GM23338 (cell line): ENCODE measurements at regions not wholly inside any gene's neighbourhood (a gene's known extent, or its start where the extent isn't known, plus 50 kb on each side); places are given as distances from the start of the nearest gene placed in this dataset.

Experiments used
- ATAC-seq: fragments of 200-7000 bp; cut with Tn5 transposase; 3 replicates; pipeline ENCODE4 v1.9.1; 2020
- DNase-seq: peaks from one replicate; pipeline ENCODE4 v3.0.0-alpha.2; 2015; ENCODE audit warnings: low spot score
- H2AFZ ChIP-seq: fragments of 200-600 bp; sonication (generic); 2 replicates; pipeline ENCODE4 v1.8.0; 2016; ENCODE audit warnings: antibody characterized with exemption, mild to moderate bottlenecking, moderate library complexity
- H3F3A ChIP-seq: fragments of 200-600 bp; sonication (generic); replicated peaks from 2 replicates; pipeline ENCODE4 v1.8.0; 2017; ENCODE audit warnings: antibody characterized with exemption, mixed run types, low read depth
- H3K27ac ChIP-seq: fragments of 200-600 bp; sonication (generic); 2 replicates; pipeline ENCODE4 v1.6.1; 2016; ENCODE audit warnings: low read depth
- H3K27me3 ChIP-seq: fragments of 200-600 bp; sonication (generic); 2 replicates; pipeline ENCODE4 v1.8.0; 2016; ENCODE audit warnings: mild to moderate bottlenecking, mixed run types, moderate library complexity; ENCODE audit not compliant: insufficient read depth
- H3K36me3 ChIP-seq: fragments of 200-600 bp; sonication (generic); 2 replicates; pipeline ENCODE4 v1.8.0; 2016; ENCODE audit warnings: mild to moderate bottlenecking; ENCODE audit not compliant: insufficient read depth
- H3K4me1 ChIP-seq: fragments of 200-600 bp; sonication (generic); 2 replicates; pipeline ENCODE4 v1.8.0; 2016; ENCODE audit warnings: mild to moderate bottlenecking, moderate library complexity; ENCODE audit not compliant: insufficient read depth
- H3K4me2 ChIP-seq: fragments of 200-600 bp; sonication (generic); 2 replicates; pipeline ENCODE4 v1.7.1; 2017; ENCODE audit warnings: mixed run types
- H3K4me3 ChIP-seq: fragments of 200-600 bp; sonication (generic); 2 replicates; pipeline ENCODE4 v1.6.1; 2016; ENCODE audit warnings: mixed run types
- H3K79me2 ChIP-seq: fragments of 200-600 bp; sonication (generic); replicated peaks from 2 replicates; pipeline ENCODE4 v1.8.0; 2017; ENCODE audit warnings: mild to moderate bottlenecking; ENCODE audit not compliant: insufficient read depth
- H3K9me2 ChIP-seq: fragments of 200-600 bp; sonication (generic); 2 replicates; pipeline ENCODE4 v1.8.0; 2017; ENCODE audit not compliant: insufficient read depth
- H4K20me1 ChIP-seq: fragments of 200-600 bp; sonication (generic); replicated peaks from 2 replicates; pipeline ENCODE4 v1.8.0; 2017; ENCODE audit warnings: mild to moderate bottlenecking; ENCODE audit not compliant: insufficient read depth
- H3K27ac Mint-ChIP-seq: 2 replicates; pipeline ENCODE4 v1.8.0; 2020; ENCODE audit warnings: inconsistent platforms, mild to moderate bottlenecking, moderate library complexity, mixed read lengths
- H3K27me3 Mint-ChIP-seq: 3 replicates; pipeline ENCODE4 v1.8.0; 2022; ENCODE audit warnings: low read depth, mild to moderate bottlenecking, moderate library complexity, mixed read lengths, inconsistent platforms; ENCODE audit not compliant: insufficient read depth, poor library complexity
- H3K36me3 Mint-ChIP-seq: 3 replicates; pipeline ENCODE4 v1.8.0; 2021; ENCODE audit warnings: low read depth, mild to moderate bottlenecking, inconsistent platforms, moderate library complexity, mixed read lengths
- H3K4me1 Mint-ChIP-seq: 3 replicates; pipeline ENCODE4 v1.8.0; 2020; ENCODE audit warnings: mild to moderate bottlenecking, inconsistent platforms, mixed read lengths
- H3K4me3 Mint-ChIP-seq: 3 replicates; pipeline ENCODE4 v1.8.0; 2021; ENCODE audit warnings: moderate library complexity, mild to moderate bottlenecking, inconsistent platforms, mixed read lengths
- H3K9me3 Mint-ChIP-seq: 3 replicates; pipeline ENCODE4 v1.8.0; 2020; ENCODE audit warnings: moderate library complexity, mild to moderate bottlenecking, inconsistent platforms, mixed read lengths
- CREB1 ChIP-seq: fragments of 250-450 bp; sonication (Bioruptor Pico); IDR thresholded peaks from 2 replicates; pipeline ENCODE4 v1.5.0; 2020; ENCODE audit warnings: low read depth, mild to moderate bottlenecking, moderate library complexity
- CTCF ChIP-seq, 2 experiments: fragments of 200-600 bp in 1 of 2; sonication (generic) in 1 of 2; conservative IDR thresholded peaks; 2 replicates each; pipeline versions ENCODE4 v1.5.1 to v1.6.1; 2016 to 2017; ENCODE audit warnings: antibody characterized with exemption in 2 of 2, low read depth in 2 of 2, mild to moderate bottlenecking in 2 of 2, moderate library complexity in 1 of 2
- ETS1 ChIP-seq: IDR thresholded peaks from 2 replicates; pipeline ENCODE4 v1.6.1; 2016; ENCODE audit warnings: antibody characterized with exemption
- EZH2 ChIP-seq: fragments of 200-600 bp; sonication (generic); IDR thresholded peaks from one replicate; pipeline ENCODE4 v1.8.0; 2017; ENCODE audit warnings: antibody characterized with exemption, mild to moderate bottlenecking, low read depth; ENCODE audit not compliant: unreplicated experiment
- EZH2phosphoT487 ChIP-seq: fragments of 200-600 bp; sonication (generic); IDR thresholded peaks from one replicate; pipeline ENCODE4 v1.8.1; 2018; ENCODE audit warnings: antibody characterized with exemption; ENCODE audit not compliant: unreplicated experiment
- NANOG ChIP-seq: IDR thresholded peaks from 2 replicates; pipeline ENCODE4 v1.6.1; 2016; ENCODE audit warnings: antibody characterized with exemption, borderline replicate concordance
- POLR2AphosphoS5 ChIP-seq: IDR thresholded peaks from 2 replicates; pipeline ENCODE4 v1.6.1; 2016; ENCODE audit warnings: antibody characterized with exemption, low read depth
- REST ChIP-seq: IDR thresholded peaks from one replicate; pipeline ENCODE4 v1.6.1; 2018; ENCODE audit warnings: antibody characterized with exemption; ENCODE audit not compliant: unreplicated experiment
- STAT1 ChIP-seq: IDR thresholded peaks from one replicate; pipeline ENCODE4 v1.6.1; 2016; ENCODE audit warnings: antibody characterized with exemption; ENCODE audit not compliant: unreplicated experiment
- ZNF114 ChIP-seq: fragments of 250-450 bp; sonication (Bioruptor Pico); IDR thresholded peaks from 2 replicates; pipeline ENCODE4 v1.5.0; 2020; ENCODE audit warnings: mild to moderate bottlenecking, moderate library complexity
- ZNF331 ChIP-seq: fragments of 250-450 bp; sonication (Bioruptor Pico); IDR thresholded peaks from 2 replicates; pipeline ENCODE4 v1.5.0; 2020; ENCODE audit warnings: low read depth, mild to moderate bottlenecking, moderate library complexity

GRCh38 chr2:167857416-167857815 lies 390.0 kb downstream of the STK39 start:
- no peak overlapping the region for H3K4me2 ChIP-seq
- H3K4me1 ChIP-seq: peaks cover 26% of the 10 kb centered on the region
- DNase-seq: no peak
- no peaks in the 10 kb centered on the region for H3K27me3 ChIP-seq
- no peak overlapping the region for H2AFZ ChIP-seq
- Mint-ChIP-seq H3K9me3 (peaks cover 7% of the 10 kb centered on the region), H3K27me3 (peaks cover 6% of the 10 kb centered on the region), H3K27ac (no peak overlapping the region), H3K4me1 (peaks cover 47% of the 10 kb centered on the region), H3K36me3 (peaks cover 7% of the 10 kb centered on the region), H3K4me3 (no peak overlapping the region)
- H3K27ac ChIP-seq: no peak overlapping the region
- no peaks in the 10 kb centered on the region for H3K79me2 ChIP-seq
- H3K9me2 ChIP-seq: no peaks in the 10 kb centered on the region
- ATAC-seq: no peak
- H3F3A ChIP-seq: no peaks in the 10 kb centered on the region
- H3K4me3 ChIP-seq: no peak overlapping the region
- TF ChIP-seq NANOG (no peak), EZH2phosphoT487 (no peak), POLR2AphosphoS5 (no peak), EZH2 (no peak), CTCF (conservative IDR thresholded peaks at IDR 0.05; ENCODE audit: low read depth in 2 of 2) (no peak), STAT1 (no peak), ZNF114 (CRISPR knock-in tag) (no peak), ETS1 (no peak), REST (no peak), ZNF331 (CRISPR knock-in tag) (no peak)
- H3K36me3 ChIP-seq: no peaks in the 10 kb centered on the region
- H4K20me1 ChIP-seq: no peaks in the 10 kb centered on the region

- DNase-seq (no peak), ATAC-seq (no peak)
- no peaks in the 10 kb centered on the region for H3K36me3 ChIP-seq
- no peaks in the 10 kb centered on the region for H3K27me3 ChIP-seq
- Mint-ChIP-seq H3K27me3 (peaks cover 3% of the 10 kb centered on the region), H3K9me3 (no peaks in the 10 kb centered on the region), H3K36me3 (no peaks in the 10 kb centered on the region), H3K4me3 (no peak overlapping the region), H3K27ac (no peak overlapping the region), H3K4me1 (peaks cover 35% of the 10 kb centered on the region)
- H3K9me2 ChIP-seq: no peaks in the 10 kb centered on the region
- no peaks in the 10 kb centered on the region for H3F3A ChIP-seq
- H3K79me2 ChIP-seq: no peaks in the 10 kb centered on the region
- no peak overlapping the region for H2AFZ ChIP-seq
- H3K4me2 ChIP-seq: no peak overlapping the region
- no peak overlapping the region for H3K27ac ChIP-seq
- H3K4me3 ChIP-seq: no peak overlapping the region
- H4K20me1 ChIP-seq: no peaks in the 10 kb centered on the region
- peaks cover 25% of the 10 kb centered on the region for H3K4me1 ChIP-seq
- TF ChIP-seq CREB1 (CRISPR knock-in tag) (no peak), ETS1 (no peak)
Observed at GRCh38 chr2:167856190-167856589, 391.2 kb downstream of the STK39 start.
